GM12864 (cell line): ENCODE measurements at regions not wholly inside any gene's neighbourhood (a gene's known extent, or its start where the extent isn't known, plus 50 kb on each side); places are given as distances from the start of the nearest gene placed in this dataset.

Experiments used
- DNase-seq: peaks from one replicate; pipeline ENCODE4 v3.0.0-alpha.2; 2011; ENCODE audit warnings: low read depth
- H3K4me3 ChIP-seq: 2 replicates; pipeline ENCODE4 v1.5.1; 2011; ENCODE audit warnings: mild to moderate bottlenecking, low read depth, low read length, control low read depth
- TF ChIP-seq, protein P1 (sequence below): IDR thresholded peaks from 2 replicates; pipeline ENCODE4 v1.5.1; 2011; ENCODE audit warnings: low read depth, mild to moderate bottlenecking, moderate library complexity, low read length, control low read depth, inconsistent platforms; ENCODE audit errors: missing control alignments

DNA sequence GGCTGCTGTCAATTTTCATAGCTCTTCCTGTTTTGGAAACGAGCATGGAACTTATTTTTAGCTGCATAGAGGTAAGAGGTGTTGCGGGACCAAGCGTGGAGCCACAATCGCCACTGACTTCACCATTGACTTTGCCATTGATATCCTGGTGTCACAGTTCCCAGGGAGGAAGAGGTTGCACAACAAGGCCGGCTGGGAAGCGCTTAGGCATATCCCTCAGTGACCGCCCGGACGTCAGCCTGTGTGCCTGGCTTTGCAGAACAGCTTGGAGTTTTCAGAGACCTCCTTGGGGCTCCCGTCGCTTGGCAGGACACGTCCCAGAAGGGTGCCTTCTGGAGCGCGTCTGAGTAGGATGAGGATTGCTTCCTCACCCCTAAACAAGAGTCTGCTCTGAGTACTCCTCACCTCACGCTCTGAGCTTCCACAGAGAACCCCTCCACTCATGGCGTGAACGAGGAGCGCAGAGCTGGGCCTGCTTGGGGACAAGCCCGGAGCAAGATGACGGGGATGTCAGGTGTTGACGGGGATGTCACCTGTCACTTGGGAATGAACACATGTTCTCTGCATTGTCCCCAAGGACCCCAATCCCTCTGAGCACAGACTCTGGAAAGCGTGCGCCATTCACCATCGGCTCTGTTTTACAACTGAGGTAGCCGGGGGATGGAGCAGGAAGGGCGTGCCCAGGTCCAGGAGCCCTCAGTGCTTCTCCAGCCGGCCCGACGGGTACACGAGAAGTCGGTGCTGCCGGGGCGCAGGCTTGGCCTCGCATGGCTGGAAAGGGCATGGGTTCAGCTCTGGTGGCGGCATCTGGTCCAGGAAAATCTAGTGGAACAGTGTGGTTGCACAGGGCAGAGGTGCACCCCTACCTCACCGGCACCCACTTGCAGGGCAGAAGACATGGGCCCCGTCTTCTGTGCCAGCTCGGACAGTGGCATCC is 192.3 kb upstream of the SHH start:
- DNase-seq: no peak
- TF ChIP-seq, protein P1, sequence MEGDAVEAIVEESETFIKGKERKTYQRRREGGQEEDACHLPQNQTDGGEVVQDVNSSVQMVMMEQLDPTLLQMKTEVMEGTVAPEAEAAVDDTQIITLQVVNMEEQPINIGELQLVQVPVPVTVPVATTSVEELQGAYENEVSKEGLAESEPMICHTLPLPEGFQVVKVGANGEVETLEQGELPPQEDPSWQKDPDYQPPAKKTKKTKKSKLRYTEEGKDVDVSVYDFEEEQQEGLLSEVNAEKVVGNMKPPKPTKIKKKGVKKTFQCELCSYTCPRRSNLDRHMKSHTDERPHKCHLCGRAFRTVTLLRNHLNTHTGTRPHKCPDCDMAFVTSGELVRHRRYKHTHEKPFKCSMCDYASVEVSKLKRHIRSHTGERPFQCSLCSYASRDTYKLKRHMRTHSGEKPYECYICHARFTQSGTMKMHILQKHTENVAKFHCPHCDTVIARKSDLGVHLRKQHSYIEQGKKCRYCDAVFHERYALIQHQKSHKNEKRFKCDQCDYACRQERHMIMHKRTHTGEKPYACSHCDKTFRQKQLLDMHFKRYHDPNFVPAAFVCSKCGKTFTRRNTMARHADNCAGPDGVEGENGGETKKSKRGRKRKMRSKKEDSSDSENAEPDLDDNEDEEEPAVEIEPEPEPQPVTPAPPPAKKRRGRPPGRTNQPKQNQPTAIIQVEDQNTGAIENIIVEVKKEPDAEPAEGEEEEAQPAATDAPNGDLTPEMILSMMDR: no peak
- H3K4me3 ChIP-seq: no peak overlapping the region

DNA sequence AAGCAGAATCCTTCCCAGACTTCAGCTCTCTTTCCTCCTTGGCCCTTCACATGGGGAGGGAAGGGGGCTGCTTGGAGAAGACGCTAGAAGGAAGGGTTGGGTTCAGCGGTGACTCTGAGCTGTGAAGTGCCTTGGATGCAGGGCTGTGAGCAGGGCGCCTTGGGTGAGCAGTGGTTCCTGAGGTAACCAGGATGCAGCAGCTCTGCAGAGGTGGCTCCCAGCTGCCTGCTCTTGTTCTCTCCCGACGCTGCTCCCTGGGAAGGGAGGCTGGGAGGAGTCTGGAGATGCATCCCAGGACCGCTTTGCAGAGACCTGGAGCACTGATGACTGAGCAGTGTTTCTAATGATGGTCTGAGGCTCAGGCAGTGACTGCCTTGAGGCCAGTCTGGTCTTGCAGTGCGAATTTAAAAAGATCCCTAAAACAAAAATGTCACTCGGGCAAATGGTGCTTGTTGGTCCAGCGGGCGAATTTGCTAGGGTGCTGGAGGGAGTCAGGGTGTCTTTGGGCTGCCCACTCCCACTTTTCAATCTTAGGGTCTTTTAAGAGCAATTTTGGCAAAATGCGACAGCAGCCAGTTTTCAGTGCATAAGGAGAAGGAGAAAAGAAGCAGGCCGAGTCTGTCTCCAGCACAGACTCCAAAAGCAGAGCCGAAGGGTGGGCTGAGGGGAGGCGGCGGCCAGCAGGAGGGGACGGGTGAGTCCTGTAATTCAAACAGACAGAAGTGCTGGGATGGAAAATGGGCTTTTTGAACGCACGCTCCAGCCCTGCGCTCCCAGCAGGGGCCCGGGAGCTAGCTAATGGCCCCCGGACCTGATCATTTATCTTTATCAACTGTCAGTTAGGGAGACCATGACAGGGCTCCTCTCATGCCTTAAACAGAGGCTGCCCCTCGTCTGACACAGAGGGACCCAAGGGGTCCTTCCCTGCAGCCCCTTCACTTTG is 191.2 kb upstream of the SHH start:
- TF ChIP-seq, protein P1: no peak
- H3K4me3 ChIP-seq: no peak overlapping the region
- no peak for DNase-seq

DNA sequence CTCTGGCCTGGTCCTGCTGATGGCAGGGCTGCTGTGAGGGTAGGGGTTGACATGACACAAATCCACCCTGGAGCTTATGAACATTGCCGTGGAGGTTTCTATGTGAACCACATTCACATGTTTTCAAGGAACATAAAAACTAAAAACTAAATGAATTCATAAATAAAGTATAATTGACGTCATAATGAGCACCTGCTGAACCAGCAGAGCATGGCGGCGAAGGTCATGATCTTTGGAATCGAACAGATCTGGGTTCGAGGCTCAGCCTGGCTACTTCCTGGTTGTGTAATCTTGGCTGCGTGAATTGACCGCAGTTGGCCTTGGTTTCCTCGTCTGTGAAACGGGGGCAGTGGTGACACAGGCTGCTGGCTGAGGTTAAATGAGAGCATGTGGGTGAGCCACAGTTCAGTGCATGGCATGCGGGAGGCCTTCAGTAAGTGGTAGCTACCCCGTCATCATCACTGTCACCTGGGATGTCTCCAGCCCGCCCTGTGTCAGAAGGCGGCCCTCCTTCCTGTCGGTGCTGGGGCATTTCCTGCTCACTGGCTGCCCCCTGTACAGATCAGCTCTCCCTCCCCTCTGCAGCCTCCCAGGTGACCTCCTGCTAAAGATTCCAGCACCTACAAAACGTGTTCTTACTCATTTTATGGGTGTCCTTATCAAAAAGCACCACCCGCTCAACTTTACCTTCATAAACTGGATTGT is 190.3 kb upstream of the SHH start:
- H3K4me3 ChIP-seq: no peak overlapping the region
- DNase-seq: no peak
- TF ChIP-seq, protein P1: no peak

DNA sequence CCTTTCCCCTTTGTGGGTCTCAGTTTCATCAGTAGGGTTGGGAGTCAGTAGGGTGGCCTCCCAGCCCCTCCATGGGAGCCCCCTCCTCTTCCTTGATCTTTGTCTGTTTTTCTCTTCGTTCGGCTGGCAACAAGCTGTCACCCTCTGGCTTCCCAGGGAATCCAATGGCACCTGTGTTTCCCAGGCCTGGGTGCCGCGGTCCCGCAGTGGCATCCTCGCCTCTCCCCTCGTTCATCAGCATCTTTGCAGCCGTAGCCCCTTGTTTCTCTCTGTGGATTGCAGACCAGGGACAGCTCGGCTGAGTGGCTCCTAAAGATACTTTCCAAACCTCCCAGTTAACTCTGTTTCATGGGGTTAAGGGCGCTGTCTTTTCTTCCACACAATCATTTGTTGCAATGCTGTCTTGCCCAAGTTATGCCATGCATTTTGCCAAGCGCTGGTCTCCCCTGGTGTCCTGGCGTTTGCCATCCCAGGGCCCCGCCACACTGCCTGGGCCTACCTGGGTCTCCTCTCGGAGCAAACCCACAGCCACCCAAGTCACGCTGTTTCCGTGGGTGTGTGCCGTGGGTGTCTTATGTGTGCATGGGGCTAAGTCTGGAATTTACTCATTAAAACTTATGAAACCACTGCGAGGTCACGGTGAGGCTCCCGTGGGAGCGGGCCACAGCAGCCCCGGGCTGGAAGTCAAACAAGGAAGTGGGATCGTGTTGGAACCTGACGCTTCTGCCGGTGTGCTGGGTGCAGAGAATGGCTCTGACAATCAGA is 189.4 kb upstream of the SHH start:
- TF ChIP-seq, protein P1: no peak
- H3K4me3 ChIP-seq: no peak overlapping the region
- DNase-seq: no peak

DNA sequence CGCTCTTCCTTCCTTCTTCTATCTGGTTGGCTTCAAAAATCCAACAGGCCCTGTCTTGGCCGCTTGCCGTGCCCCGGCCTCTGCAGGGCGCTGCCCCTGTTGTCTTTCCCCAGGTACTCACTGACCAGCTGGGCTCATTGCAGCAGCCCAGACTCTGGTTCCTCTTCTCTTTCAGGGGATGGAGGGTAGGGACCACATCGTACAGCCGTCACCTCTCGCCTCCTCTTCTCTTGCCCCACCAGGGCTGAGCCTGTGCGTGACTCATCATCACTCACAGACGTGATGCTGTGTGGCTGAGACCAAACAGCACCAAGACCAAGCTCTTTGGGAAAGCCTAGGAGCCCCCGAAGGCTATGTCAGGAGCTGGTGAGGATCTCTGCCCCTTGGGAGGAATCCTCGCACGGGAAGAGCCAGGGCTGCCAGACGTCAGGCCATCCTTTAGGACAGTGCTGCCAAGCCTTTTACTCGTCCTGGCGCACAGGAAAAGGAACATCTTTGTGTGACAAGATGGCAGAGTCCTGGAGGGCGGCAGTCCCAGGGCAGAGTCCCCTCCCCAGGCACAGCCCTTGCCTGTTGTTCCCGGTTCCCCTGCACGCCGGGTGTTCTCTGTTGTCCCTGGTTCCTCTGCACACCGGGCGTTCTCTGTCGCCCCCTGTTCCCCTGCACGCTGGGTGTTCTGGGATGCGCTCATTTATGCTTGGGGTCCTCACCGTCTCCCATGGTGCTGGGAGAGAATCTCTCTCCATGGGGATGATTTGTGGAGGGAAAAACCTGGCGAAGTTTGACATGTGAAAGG is 188.5 kb upstream of the SHH start:
- DNase-seq: no peak
- H3K4me3 ChIP-seq: no peak overlapping the region
- TF ChIP-seq, protein P1: no peak
